ENCODE measurements at regions not wholly inside any gene's neighbourhood (a gene's known extent, or its start where the extent isn't known, plus 50 kb on each side); places are given as distances from the start of the nearest gene placed in this dataset.

DNA sequence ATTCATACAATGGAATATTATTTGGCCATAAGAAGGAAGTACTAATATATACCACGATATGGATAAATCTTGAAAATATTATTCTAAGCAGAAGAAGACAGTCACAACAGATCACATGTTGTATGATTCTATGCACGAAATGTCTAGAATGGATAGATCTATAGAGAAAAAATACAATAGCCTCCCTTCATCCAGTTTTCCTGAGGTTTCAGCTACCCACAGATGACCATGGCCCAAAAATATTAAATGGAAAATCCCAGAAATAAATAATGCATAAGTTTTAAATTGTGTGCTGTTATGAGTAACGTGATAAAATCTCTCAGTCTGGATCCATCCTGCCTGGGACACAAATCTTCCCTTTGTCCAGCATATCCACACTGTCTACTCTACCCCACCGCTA lies 162.2 kb upstream of the ST8SIA2 start:
- no peaks in the 10 kb centered on the region for H4K20me1 ChIP-seq (ENCODE audit: insufficient read depth)
- H3K79me2 ChIP-seq (ENCODE audit: low read depth) = no peaks in the 10 kb centered on the region
- no peaks in the 10 kb centered on the region for H3F3A ChIP-seq (ENCODE audit: insufficient read depth, low read depth)
- no peaks in the 10 kb centered on the region for H3K4me1 ChIP-seq (replicated peaks; ENCODE audit: insufficient read depth)
- H2AFZ ChIP-seq = no peak overlapping the region
- BruUV-seq (replicated peaks) = no TSS peak
- intact Hi-C loops (cut with micrococcal nuclease; ENCODE audit: unreplicated experiment) = no loop called here
- no peak for DNase-seq
- H3K27me3 ChIP-seq (ENCODE audit: insufficient read depth, low read depth) = peaks cover 17% of the 10 kb centered on the region; the same call in 1 of the 2 replicates
- CTCF ChIA-PET = no interaction called here
- no peak overlapping the region for H3K4me2 ChIP-seq
- H3K4me3 ChIP-seq = no peak overlapping the region
- H3K9me3 ChIP-seq (ENCODE audit: insufficient read depth, low read depth) = no peaks in the 10 kb centered on the region
- no peak overlapping the region for H3K27ac ChIP-seq
- no peak for TF ChIP-seq EZH2 (IDR thresholded peaks at IDR 0.05; ENCODE audit: low read depth)
- TF ChIP-seq, protein P1, sequence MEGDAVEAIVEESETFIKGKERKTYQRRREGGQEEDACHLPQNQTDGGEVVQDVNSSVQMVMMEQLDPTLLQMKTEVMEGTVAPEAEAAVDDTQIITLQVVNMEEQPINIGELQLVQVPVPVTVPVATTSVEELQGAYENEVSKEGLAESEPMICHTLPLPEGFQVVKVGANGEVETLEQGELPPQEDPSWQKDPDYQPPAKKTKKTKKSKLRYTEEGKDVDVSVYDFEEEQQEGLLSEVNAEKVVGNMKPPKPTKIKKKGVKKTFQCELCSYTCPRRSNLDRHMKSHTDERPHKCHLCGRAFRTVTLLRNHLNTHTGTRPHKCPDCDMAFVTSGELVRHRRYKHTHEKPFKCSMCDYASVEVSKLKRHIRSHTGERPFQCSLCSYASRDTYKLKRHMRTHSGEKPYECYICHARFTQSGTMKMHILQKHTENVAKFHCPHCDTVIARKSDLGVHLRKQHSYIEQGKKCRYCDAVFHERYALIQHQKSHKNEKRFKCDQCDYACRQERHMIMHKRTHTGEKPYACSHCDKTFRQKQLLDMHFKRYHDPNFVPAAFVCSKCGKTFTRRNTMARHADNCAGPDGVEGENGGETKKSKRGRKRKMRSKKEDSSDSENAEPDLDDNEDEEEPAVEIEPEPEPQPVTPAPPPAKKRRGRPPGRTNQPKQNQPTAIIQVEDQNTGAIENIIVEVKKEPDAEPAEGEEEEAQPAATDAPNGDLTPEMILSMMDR (conservative IDR thresholded peaks at IDR 0.05) = no peak
- H3K9me2 ChIP-seq (ENCODE audit: insufficient read depth) = no peaks in the 10 kb centered on the region
- no peaks in the 10 kb centered on the region for H3K36me3 ChIP-seq (ENCODE audit: low read depth)
- POLR2A ChIA-PET (ENCODE audit: unreplicated experiment) = no interaction called here

DNA sequence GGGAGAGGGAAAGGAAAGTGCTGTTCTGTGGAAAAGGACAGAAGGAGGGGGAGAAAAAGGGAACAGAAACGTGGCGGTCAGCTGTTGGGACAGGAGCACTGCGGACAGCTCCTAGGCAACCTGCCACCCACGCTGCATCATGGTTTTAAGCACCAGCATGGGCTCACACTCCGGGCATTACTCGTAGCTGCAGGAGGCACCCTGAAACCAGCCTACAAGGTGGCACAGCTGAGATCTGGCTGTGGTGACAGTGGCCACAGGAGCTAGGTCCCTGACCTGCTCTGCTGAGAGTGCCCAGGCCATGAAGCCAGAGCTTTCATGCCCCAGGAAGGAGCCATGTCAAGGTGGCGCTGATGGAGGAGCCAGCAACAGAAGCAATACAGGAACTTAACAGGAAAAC lies 161.4 kb upstream of the ST8SIA2 start:
- H3K36me3 ChIP-seq (ENCODE audit: low read depth) = no peaks in the 10 kb centered on the region
- H3F3A ChIP-seq (ENCODE audit: insufficient read depth, low read depth) = no peaks in the 10 kb centered on the region
- H3K27me3 ChIP-seq (ENCODE audit: insufficient read depth, low read depth) = peaks cover 17% of the 10 kb centered on the region; the same call in 1 of the 2 replicates
- no peaks in the 10 kb centered on the region for H3K9me2 ChIP-seq (ENCODE audit: insufficient read depth)
- no peak overlapping the region for H3K4me3 ChIP-seq
- BruUV-seq (replicated peaks) = no TSS peak
- H3K4me2 ChIP-seq = no peak overlapping the region
- no peaks in the 10 kb centered on the region for H3K4me1 ChIP-seq (replicated peaks; ENCODE audit: insufficient read depth)
- POLR2A ChIA-PET (ENCODE audit: unreplicated experiment) = no interaction called here
- CTCF ChIA-PET = no interaction called here
- no peaks in the 10 kb centered on the region for H4K20me1 ChIP-seq (ENCODE audit: insufficient read depth)
- no peaks in the 10 kb centered on the region for H3K9me3 ChIP-seq (ENCODE audit: insufficient read depth, low read depth)
- TF ChIP-seq, protein P1 (conservative IDR thresholded peaks at IDR 0.05) = no peak
- TF ChIP-seq EZH2 (IDR thresholded peaks at IDR 0.05; ENCODE audit: low read depth) = no peak
- no peak overlapping the region for H2AFZ ChIP-seq
- no peak overlapping the region for H3K27ac ChIP-seq
- no peak for DNase-seq
- no peaks in the 10 kb centered on the region for H3K79me2 ChIP-seq (ENCODE audit: low read depth)
- intact Hi-C loops (cut with micrococcal nuclease; ENCODE audit: unreplicated experiment) = no loop called here

DNA sequence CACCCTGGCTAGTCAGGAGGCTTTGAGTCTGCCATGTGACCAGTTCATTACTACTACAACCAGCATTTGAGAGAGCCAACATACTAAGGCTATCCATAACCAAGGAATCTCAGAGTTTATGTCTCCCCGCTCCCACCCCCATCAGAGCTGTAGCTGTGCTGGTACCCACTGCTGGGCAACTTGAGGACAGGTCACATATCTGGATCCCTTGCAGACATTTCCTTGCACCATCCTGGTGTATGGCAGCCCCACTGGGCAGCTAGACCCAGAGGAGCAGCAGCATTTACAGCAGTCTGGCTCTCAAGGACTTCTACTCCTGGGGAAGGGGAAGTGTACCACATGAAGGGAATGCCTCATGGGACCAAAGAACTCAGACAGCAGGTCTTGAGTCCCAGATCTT lies 160.8 kb upstream of the ST8SIA2 start:
- BruUV-seq (replicated peaks) = no TSS peak
- DNase-seq = no peak
- H3K79me2 ChIP-seq (ENCODE audit: low read depth) = no peaks in the 10 kb centered on the region
- H3K4me1 ChIP-seq (replicated peaks; ENCODE audit: insufficient read depth) = no peaks in the 10 kb centered on the region
- no peak overlapping the region for H3K27ac ChIP-seq
- H3F3A ChIP-seq (ENCODE audit: insufficient read depth, low read depth) = no peaks in the 10 kb centered on the region
- no peak overlapping the region for H3K4me3 ChIP-seq
- no peaks in the 10 kb centered on the region for H3K36me3 ChIP-seq (ENCODE audit: low read depth)
- ChIA-PET POLR2A (ENCODE audit: unreplicated experiment) (no interaction called here), CTCF (no interaction called here)
- H3K4me2 ChIP-seq = no peak overlapping the region
- H3K27me3 ChIP-seq (ENCODE audit: insufficient read depth, low read depth) = peaks cover 17% of the 10 kb centered on the region; the same call in 1 of the 2 replicates
- TF ChIP-seq EZH2 (IDR thresholded peaks at IDR 0.05; ENCODE audit: low read depth) = no peak
- TF ChIP-seq, protein P1 (conservative IDR thresholded peaks at IDR 0.05) = no peak
- no peaks in the 10 kb centered on the region for H3K9me3 ChIP-seq (ENCODE audit: insufficient read depth, low read depth)
- no peak overlapping the region for H2AFZ ChIP-seq
- no peaks in the 10 kb centered on the region for H3K9me2 ChIP-seq (ENCODE audit: insufficient read depth)
- no peaks in the 10 kb centered on the region for H4K20me1 ChIP-seq (ENCODE audit: insufficient read depth)
- intact Hi-C loops (cut with micrococcal nuclease; ENCODE audit: unreplicated experiment) = no loop called here

All from PC-9 (cell line).